AG04450 (cell line): ENCODE measurements at regions not wholly inside any gene's neighbourhood (a gene's known extent, or its start where the extent isn't known, plus 50 kb on each side); places are given as distances from the start of the nearest gene placed in this dataset.
"Not testable (repeated sequence)": the region's sequence is repeated elsewhere in the genome, so short reads cannot be mapped to it uniquely, and the experiment has no call there.

Experiments
- CTCF ChIA-PET: fragments of 300-600, 350-600 bp; formaldehyde crosslinking; extraction: SDS; loops from one replicate; lab custom pipeline; 2022; ENCODE audit warnings: antibody characterized with exemption, inconsistent platforms; lab: Charles Lee
- POLR2A ChIA-PET: fragments of 350-600 bp; formaldehyde crosslinking; extraction: SDS; loops from one replicate; lab custom pipeline; 2021; ENCODE audit warnings: antibody characterized with exemption, inconsistent platforms; lab: Yijun Ruan, JAX
- DNase-seq: peaks from one replicate; pipeline ENCODE4 v3.0.0-alpha.2; 2011; ENCODE audit warnings: low read depth, low spot score
- H3K27ac ChIP-seq: one replicate; pipeline ENCODE4 v1.5.1; 2012; ENCODE audit warnings: low read depth, low read length, control low read depth
- H3K27me3 ChIP-seq: one replicate; pipeline ENCODE4 v1.6.0; 2012; ENCODE audit warnings: low read length; ENCODE audit not compliant: control insufficient read depth, insufficient read depth
- H3K4me3 ChIP-seq: 2 replicates; pipeline ENCODE4 v1.5.1; 2011; ENCODE audit warnings: mild to moderate bottlenecking, low read depth, low read length, control low read depth
- H3K9me3 ChIP-seq: 2 replicates; pipeline ENCODE4 v1.5.1; 2012; ENCODE audit warnings: low read length; ENCODE audit not compliant: control insufficient read depth, insufficient read depth

- DNase-seq, H3K27me3 ChIP-seq, H3K27ac ChIP-seq, POLR2A ChIA-PET, H3K4me3 ChIP-seq, CTCF ChIA-PET: not testable (repeated sequence)
- H3K9me3 ChIP-seq: peaks cover 25% of the 10 kb centered on the region
These were observed 58.0 kb downstream of the CCT8L2 start for GRCh38 chr22:16534408-16535206.

GRCh38 chr22:16531666-16532065 is 60.9 kb downstream of the CCT8L2 start:
- POLR2A ChIA-PET, H3K27ac ChIP-seq, CTCF ChIA-PET, H3K27me3 ChIP-seq, DNase-seq, H3K4me3 ChIP-seq: not testable (repeated sequence)
- H3K9me3 ChIP-seq: peaks cover 53% of the 10 kb centered on the region

GRCh38 chr22:16529331-16529730 is 63.3 kb downstream of the CCT8L2 start:
- DNase-seq, POLR2A ChIA-PET: not testable (repeated sequence)

GRCh38 chr22:16527753-16528152 is 64.9 kb downstream of the CCT8L2 start:
- H3K27me3 ChIP-seq, CTCF ChIA-PET: not testable (repeated sequence)

More at GRCh38 chr22:16529331-16529730, 63.3 kb downstream of the CCT8L2 start:
- CTCF ChIA-PET, H3K4me3 ChIP-seq, H3K27me3 ChIP-seq, H3K27ac ChIP-seq: not testable (repeated sequence)
- peaks cover 59% of the 10 kb centered on the region for H3K9me3 ChIP-seq

GRCh38 chr22:16526891-16527290 is 65.7 kb downstream of the CCT8L2 start:
- H3K27ac ChIP-seq, POLR2A ChIA-PET, CTCF ChIA-PET, H3K27me3 ChIP-seq, H3K4me3 ChIP-seq, DNase-seq: not testable (repeated sequence)
- H3K9me3 ChIP-seq: peaks cover 52% of the 10 kb centered on the region

More at GRCh38 chr22:16527753-16528152, 64.9 kb downstream of the CCT8L2 start:
- H3K27ac ChIP-seq, H3K4me3 ChIP-seq, DNase-seq, POLR2A ChIA-PET: not testable (repeated sequence)
- peaks cover 59% of the 10 kb centered on the region for H3K9me3 ChIP-seq
